ENCODE measurements at regions not wholly inside any gene's neighbourhood (a gene's known extent, or its start where the extent isn't known, plus 50 kb on each side); places are given as distances from the start of the nearest gene placed in this dataset.

GRCh38 chr14:29274890-29275596 is 508.5 kb downstream of the FOXG1 start:
- H3K4me3 ChIP-seq = no peak overlapping the region
- POLR2A ChIA-PET = no interaction called here
- FAIRE-seq = no peak
- H3K9me3 ChIP-seq = no peaks in the 10 kb centered on the region
- no peak overlapping the region for H3K27ac ChIP-seq
- WGBS (ENCODE audit: missing lambda C conversion rate) = 33% methylated on average over 10 of the region's 10 CpGs
- no peak for ATAC-seq
- H3K4me2 ChIP-seq = no peak overlapping the region
- TF ChIP-seq EHMT2 (IDR thresholded peaks at IDR 0.05; ENCODE audit: low read depth) (no peak), E2F6 (IDR thresholded peaks at IDR 0.05; ENCODE audit: borderline replicate concordance, low read depth) (no peak), NPAS2 (CRISPR knock-in tag; IDR thresholded peaks at IDR 0.05; ENCODE audit: borderline replicate concordance) (no peak), MYC (IDR thresholded peaks at IDR 0.05; ENCODE audit: borderline replicate concordance, low read length) (no peak), ZFP36 (IDR thresholded peaks at IDR 0.05; ENCODE audit: borderline replicate concordance, partially characterized antibody) (no peak)
- CTCF ChIA-PET = no interaction called here
- no peaks in the 10 kb centered on the region for H3K4me1 ChIP-seq
- DNase-seq (ENCODE audit: low read depth in 1 of 2, low spot score in 1 of 2) = no peak

- ChIA-PET CTCF (no interaction called here), POLR2A (no interaction called here)
- no peak overlapping the region for H3K4me3 ChIP-seq
- H3K4me1 ChIP-seq = no peaks in the 10 kb centered on the region
- no peak for ATAC-seq
- FAIRE-seq = no peak
- H3K9me3 ChIP-seq = no peaks in the 10 kb centered on the region
- TF ChIP-seq EHMT2 (IDR thresholded peaks at IDR 0.05; ENCODE audit: low read depth) = no peak
- no peak for TF ChIP-seq PHF8 (IDR thresholded peaks at IDR 0.05; ENCODE audit: borderline replicate concordance, low read depth)
- no peak for TF ChIP-seq HDAC2 (IDR thresholded peaks at IDR 0.05)
- TF ChIP-seq NPAS2 (CRISPR knock-in tag; IDR thresholded peaks at IDR 0.05; ENCODE audit: borderline replicate concordance) = no peak
- TF ChIP-seq RARB (CRISPR knock-in tag; IDR thresholded peaks at IDR 0.05) = no peak
- TF ChIP-seq GATA3 (IDR thresholded peaks at IDR 0.05; ENCODE audit: borderline replicate concordance) = no peak
- TF ChIP-seq JUN (IDR thresholded peaks at IDR 0.05) = no peak
- no peak for TF ChIP-seq RAD21 (conservative IDR thresholded peaks at IDR 0.05 in 1 of 2, IDR thresholded peaks at IDR 0.05 in 1 of 2)
- 9% methylated on average over 1 of the region's 1 CpG for WGBS (ENCODE audit: missing lambda C conversion rate)
- no peak for DNase-seq (ENCODE audit: low read depth in 1 of 2, low spot score in 1 of 2)
- H3K27ac ChIP-seq = no peak overlapping the region
- no peak overlapping the region for H3K4me2 ChIP-seq
Observed at GRCh38 chr14:29278301-29279263, 512.0 kb downstream of the FOXG1 start.

- ChIA-PET CTCF (no interaction called here), POLR2A (no interaction called here)
- DNase-seq (ENCODE audit: low read depth in 1 of 2, low spot score in 1 of 2) (no peak), FAIRE-seq (no peak), ATAC-seq (no peak)
- Histone ChIP-seq H3K4me3 (no peak overlapping the region), H3K4me2 (no peak overlapping the region), H3K4me1 (no peaks in the 10 kb centered on the region), H3K27ac (no peak overlapping the region), H3K9me3 (no peaks in the 10 kb centered on the region)
- WGBS (ENCODE audit: missing lambda C conversion rate) = 3% methylated on average over 1 of the region's 1 CpG
- TF ChIP-seq USF2 (IDR thresholded peaks at IDR 0.05) = no peak
- no peak for TF ChIP-seq EHMT2 (IDR thresholded peaks at IDR 0.05; ENCODE audit: low read depth)
- no peak for TF ChIP-seq REST (IDR thresholded peaks at IDR 0.05)
- TF ChIP-seq CEBPB (IDR thresholded peaks at IDR 0.05) = no peak
- TF ChIP-seq TFCP2L1 (CRISPR knock-in tag; IDR thresholded peaks at IDR 0.05) = no peak
- TF ChIP-seq FOSL2 (IDR thresholded peaks at IDR 0.05) = no peak
- TF ChIP-seq FOSL2 (CRISPR knock-in tag; IDR thresholded peaks at IDR 0.05) = no peak
- no peak for TF ChIP-seq MAZ (IDR thresholded peaks at IDR 0.05; ENCODE audit: borderline replicate concordance, low read depth, low read length)
- no peak for TF ChIP-seq EHF (CRISPR knock-in tag; IDR thresholded peaks at IDR 0.05)
- no peak for TF ChIP-seq NR3C1 (IDR thresholded peaks at IDR 0.05)
- TF ChIP-seq FOXS1 (CRISPR knock-in tag; IDR thresholded peaks at IDR 0.05) = no peak
- no peak for TF ChIP-seq HMGXB4 (CRISPR knock-in tag; IDR thresholded peaks at IDR 0.05; ENCODE audit: borderline replicate concordance)
- TF ChIP-seq CTCF (IDR thresholded peaks at IDR 0.05) = no peak
Observed at GRCh38 chr14:29282169-29282568, 515.6 kb downstream of the FOXG1 start.

Data from A549 (cell line).